GM23248 (cell line): ENCODE measurements at regions not wholly inside any gene's neighbourhood (a gene's known extent, or its start where the extent isn't known, plus 50 kb on each side); places are given as distances from the start of the nearest gene placed in this dataset.
"Not testable (repeated sequence)": the region's sequence is repeated elsewhere in the genome, so short reads cannot be mapped to it uniquely, and the experiment has no call there.

Source experiments
- DNase-seq: peaks from one replicate; pipeline ENCODE4 v3.0.0-alpha.2; 2015
- H2AFZ ChIP-seq: fragments of 200-600 bp; sonication (generic); 2 replicates; pipeline ENCODE4 v1.6.1; 2016; ENCODE audit warnings: antibody characterized with exemption
- H3F3A ChIP-seq: fragments of 200-600 bp; sonication (generic); 2 replicates; pipeline ENCODE4 v1.6.1; 2016; ENCODE audit warnings: mild to moderate bottlenecking, antibody characterized with exemption, mixed run types; ENCODE audit not compliant: insufficient read depth
- H3K27ac ChIP-seq: fragments of 200-600 bp; sonication (generic); 2 replicates; pipeline ENCODE4 v1.5.1; 2016; ENCODE audit warnings: mild to moderate bottlenecking
- H3K27me3 ChIP-seq: fragments of 200-600 bp; sonication (generic); replicated peaks from 2 replicates; pipeline ENCODE4 v1.6.1; 2016; ENCODE audit warnings: mild to moderate bottlenecking; ENCODE audit not compliant: insufficient read depth
- H3K36me3 ChIP-seq: fragments of 200-600 bp; sonication (generic); 2 replicates; pipeline ENCODE4 v1.6.1; 2016; ENCODE audit warnings: low read depth, mild to moderate bottlenecking
- H3K4me1 ChIP-seq: fragments of 200-600 bp; sonication (generic); 2 replicates; pipeline ENCODE4 v1.6.1; 2016; ENCODE audit warnings: mild to moderate bottlenecking; ENCODE audit not compliant: insufficient read depth
- H3K4me2 ChIP-seq: fragments of 200-600 bp; sonication (generic); one replicate; pipeline ENCODE4 v1.6.1; 2016; ENCODE audit warnings: mild to moderate bottlenecking; ENCODE audit not compliant: unreplicated experiment
- H3K4me3 ChIP-seq: fragments of 200-600 bp; sonication (generic); 2 replicates; pipeline ENCODE4 v1.5.1; 2016; ENCODE audit warnings: mild to moderate bottlenecking
- H3K79me2 ChIP-seq: fragments of 200-600 bp; sonication (generic); 2 replicates; pipeline ENCODE4 v1.6.1; 2016; ENCODE audit warnings: mild to moderate bottlenecking; ENCODE audit not compliant: insufficient read depth
- H3K9ac ChIP-seq: fragments of 200-600 bp; sonication (generic); 2 replicates; pipeline ENCODE4 v1.6.1; 2016; ENCODE audit warnings: mild to moderate bottlenecking
- H3K9me2 ChIP-seq: fragments of 200-600 bp; sonication (generic); 2 replicates; pipeline ENCODE4 v1.6.1; 2016; ENCODE audit warnings: mixed run types, mild to moderate bottlenecking, moderate library complexity; ENCODE audit not compliant: insufficient read depth
- H3K9me3 ChIP-seq: fragments of 200-600 bp; sonication (generic); one replicate; pipeline ENCODE4 v1.6.1; 2017; ENCODE audit warnings: low read depth
- H4K20me1 ChIP-seq: fragments of 200-600 bp; sonication (generic); 2 replicates; pipeline ENCODE4 v1.6.0; 2016; ENCODE audit not compliant: insufficient read depth
- EZH2 ChIP-seq: fragments of 200-600 bp; sonication (generic); IDR thresholded peaks from 2 replicates; pipeline ENCODE4 v1.6.1; 2018; ENCODE audit warnings: antibody characterized with exemption, mild to moderate bottlenecking; ENCODE audit not compliant: insufficient read depth, poor library complexity, severe bottlenecking
- EZH2phosphoT487 ChIP-seq: fragments of 200-600 bp; sonication (generic); IDR thresholded peaks from 2 replicates; pipeline ENCODE4 v1.6.1; 2018; ENCODE audit warnings: antibody characterized with exemption, moderate library complexity, mild to moderate bottlenecking, low read depth; ENCODE audit not compliant: insufficient read depth
- WGBS, 2 experiments: methylation state at CpG; one replicate each; pipeline ENCODE4 v1.1.6; 2015 to 2017; ENCODE audit warnings: low lambda C conversion rate in 2 of 2, low coverage in 1 of 2; ENCODE audit errors: missing lambda C conversion rate in 2 of 2; 5-methylcytosine and 5-hydroxymethylcytosine counted together
- in situ Hi-C: fragments of 300-500 bp; cut with MboI; formaldehyde crosslinking; loops from 2 replicates; pipeline ENCODE4 v1.15.0; 2020

DNA sequence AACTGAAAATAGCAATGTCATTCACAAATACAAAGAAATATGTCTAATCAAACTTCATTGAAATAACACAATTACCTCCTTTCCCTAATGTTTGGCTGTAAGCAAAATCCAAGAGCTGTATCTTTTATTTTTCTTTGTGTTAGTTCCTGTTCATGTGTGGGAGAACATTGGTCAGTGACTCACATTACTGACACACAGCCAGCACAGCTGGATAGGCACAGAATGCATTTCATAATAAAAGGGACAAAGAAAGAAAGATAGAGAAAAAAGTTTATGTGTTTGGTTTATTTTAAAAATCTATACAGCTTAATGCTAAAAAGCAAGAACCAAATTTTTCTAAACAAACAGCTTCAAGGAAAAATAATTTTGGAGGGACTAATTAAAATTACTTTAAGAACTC, 185.6 kb upstream of the COL3A1 start:
- H3K4me3 ChIP-seq, result peak overlapping the region; percentile 57
- H3K4me2 ChIP-seq, result peak overlapping the region; percentile 81
- H4K20me1 ChIP-seq, result no peaks in the 10 kb centered on the region
- peaks cover 56% of the 10 kb centered on the region for H3F3A ChIP-seq
- peak overlapping the region; percentile 78 for H3K9ac ChIP-seq
- DNase-seq, result peak; percentile 86
- H3K27ac ChIP-seq, result peak overlapping the region; percentile 96
- no peaks in the 10 kb centered on the region for H3K27me3 ChIP-seq
- no peaks in the 10 kb centered on the region for H3K9me2 ChIP-seq
- no peaks in the 10 kb centered on the region for H3K9me3 ChIP-seq
- in situ Hi-C loops, result no loop called here
- H2AFZ ChIP-seq, result peak overlapping the region; percentile 21; the same call in 1 of the 2 replicates
- peaks cover 69% of the 10 kb centered on the region for H3K4me1 ChIP-seq
- TF ChIP-seq EZH2, result no peak
- no peak for TF ChIP-seq EZH2phosphoT487
- no peaks in the 10 kb centered on the region for H3K79me2 ChIP-seq
- no peaks in the 10 kb centered on the region for H3K36me3 ChIP-seq

GRCh38 chr2:188789951-188790350, 184.2 kb upstream of the COL3A1 start:
- Histone ChIP-seq H3K9me2 (no peaks in the 10 kb centered on the region), H3F3A (peaks cover 45% of the 10 kb centered on the region), H3K27ac (peak overlapping the region; percentile 7; the same call in 1 of the 2 replicates), H3K27me3 (no peaks in the 10 kb centered on the region), H2AFZ (no peak overlapping the region), H4K20me1 (no peaks in the 10 kb centered on the region), H3K9me3 (no peaks in the 10 kb centered on the region), H3K4me2 (peak overlapping the region; percentile 62), H3K4me1 (peaks cover 56% of the 10 kb centered on the region), H3K4me3 (peak overlapping the region; percentile 3; the same call in 1 of the 2 replicates), H3K36me3 (no peaks in the 10 kb centered on the region), H3K9ac (no peak overlapping the region), H3K79me2 (no peaks in the 10 kb centered on the region)
- no peak for TF ChIP-seq EZH2phosphoT487
- TF ChIP-seq EZH2, result no peak
- in situ Hi-C loops, result no loop called here
- DNase-seq, result peak; percentile 54
- WGBS, 2 experiments, result 0 to 13% methylated on average over 1 of the region's 1 CpG

DNA sequence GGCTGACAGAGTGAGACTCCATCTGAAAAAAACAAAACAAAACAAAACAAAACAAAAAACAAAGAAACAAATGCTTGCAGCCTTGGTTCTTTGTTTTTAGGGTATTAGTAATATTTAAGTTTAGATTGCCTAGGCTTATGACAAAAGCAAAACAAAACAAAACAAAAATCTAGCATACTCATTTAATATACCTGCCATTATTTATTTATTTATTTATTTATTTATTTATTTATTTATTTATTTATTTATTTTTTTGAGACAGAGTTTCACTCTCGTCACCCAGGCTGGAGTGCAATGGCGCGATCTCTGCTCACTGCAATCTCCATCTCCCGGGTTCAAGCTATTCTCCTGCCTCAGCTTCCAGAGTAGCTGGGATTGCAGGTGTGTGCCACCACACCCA, 179.7 kb upstream of the COL3A1 start:
- H3F3A ChIP-seq, result peaks cover 11% of the 10 kb centered on the region
- H3K9ac ChIP-seq, H3K9me3 ChIP-seq, H2AFZ ChIP-seq, H3K9me2 ChIP-seq, H3K4me3 ChIP-seq, H3K27ac ChIP-seq, H3K27me3 ChIP-seq, DNase-seq, H3K36me3 ChIP-seq, H3K79me2 ChIP-seq, in situ Hi-C loops, H4K20me1 ChIP-seq, H3K4me2 ChIP-seq: not testable (repeated sequence)
- peaks cover 28% of the 10 kb centered on the region for H3K4me1 ChIP-seq
- 92 to 99% methylated on average over 4 of the region's 4 CpGs for WGBS, 2 experiments

GRCh38 chr2:188795762-188796161, 178.4 kb upstream of the COL3A1 start:
- no peak overlapping the region for H2AFZ ChIP-seq
- DNase-seq, result no peak
- no peaks in the 10 kb centered on the region for H4K20me1 ChIP-seq
- H3K4me1 ChIP-seq, result peaks cover 15% of the 10 kb centered on the region
- no peak overlapping the region for H3K27ac ChIP-seq
- H3K36me3 ChIP-seq, result no peaks in the 10 kb centered on the region
- no peak overlapping the region for H3K9ac ChIP-seq
- no peaks in the 10 kb centered on the region for H3K79me2 ChIP-seq
- no peak overlapping the region for H3K4me2 ChIP-seq
- no peak for TF ChIP-seq EZH2
- TF ChIP-seq EZH2phosphoT487, result no peak
- no peak overlapping the region for H3K4me3 ChIP-seq
- H3F3A ChIP-seq, result peaks cover 7% of the 10 kb centered on the region; the same call in 1 of the 2 replicates
- H3K9me2 ChIP-seq, result no peaks in the 10 kb centered on the region
- H3K9me3 ChIP-seq, result no peaks in the 10 kb centered on the region
- in situ Hi-C loops, result no loop called here
- H3K27me3 ChIP-seq, result no peaks in the 10 kb centered on the region

GRCh38 chr2:188797371-188797770, 176.8 kb upstream of the COL3A1 start:
- 0 out of 2 replicates have a peak overlapping the region, but pooled peaks have one; percentile 15 for H2AFZ ChIP-seq
- in situ Hi-C loops, result no loop called here

More at GRCh38 chr2:188797371-188797770, 176.8 kb upstream of the COL3A1 start:
- H3K79me2 ChIP-seq, result no peaks in the 10 kb centered on the region
- no peak for DNase-seq
- no peaks in the 10 kb centered on the region for H3K9me3 ChIP-seq
- no peaks in the 10 kb centered on the region for H3K27me3 ChIP-seq
- 49 to 55% methylated on average over 4 of the region's 4 CpGs for WGBS, 2 experiments
- no peaks in the 10 kb centered on the region for H3K36me3 ChIP-seq
- peaks cover 15% of the 10 kb centered on the region for H3K4me1 ChIP-seq
- H3K27ac ChIP-seq, result no peak overlapping the region
- H3K4me2 ChIP-seq, result no peak overlapping the region
- peaks cover 7% of the 10 kb centered on the region; the same call in 1 of the 2 replicates for H3F3A ChIP-seq
- TF ChIP-seq EZH2 (no peak), EZH2phosphoT487 (no peak)
- H3K4me3 ChIP-seq, result no peak overlapping the region
- H4K20me1 ChIP-seq, result no peaks in the 10 kb centered on the region
- H3K9me2 ChIP-seq, result no peaks in the 10 kb centered on the region
- no peak overlapping the region for H3K9ac ChIP-seq
